NCI-H510A treated with DMSO at 0.1 percent for 48 hours (cell line): ENCODE measurements at regions not wholly inside any gene's neighbourhood (a gene's known extent, or its start where the extent isn't known, plus 50 kb on each side); places are given as distances from the start of the nearest gene placed in this dataset.

Source experiments
- DNase-seq: peaks from one replicate; lab custom pipeline; 2025; lab: John Stamatoyannopoulos, UW

- DNase-seq: no peak
Observed at GRCh38 chr18:72360634-72361033, 183.5 kb downstream of the CBLN2 start.

GRCh38 chr18:72342933-72343332 lies 201.2 kb downstream of the CBLN2 start:
- no peak for DNase-seq

- DNase-seq: no peak
Observed at GRCh38 chr18:72339976-72340375, 204.2 kb downstream of the CBLN2 start.

- no peak for DNase-seq
Observed at GRCh38 chr18:72336786-72337185, 207.4 kb downstream of the CBLN2 start.

- DNase-seq: no peak
Observed at GRCh38 chr18:72329533-72329932, 214.6 kb downstream of the CBLN2 start.

GRCh38 chr18:72325307-72325706 lies 218.8 kb downstream of the CBLN2 start:
- no peak for DNase-seq

GRCh38 chr18:72324677-72325076 lies 219.5 kb downstream of the CBLN2 start:
- no peak for DNase-seq

GRCh38 chr18:72316497-72316896 lies 227.6 kb downstream of the CBLN2 start:
- no peak for DNase-seq

- DNase-seq: no peak
Observed at GRCh38 chr18:72283148-72283925, 260.8 kb downstream of the CBLN2 start.

- DNase-seq: no peak
Observed at GRCh38 chr18:72273025-72273424, 271.1 kb downstream of the CBLN2 start.

- DNase-seq: no peak
Observed at GRCh38 chr18:72261590-72261989, 282.6 kb downstream of the CBLN2 start.

- DNase-seq: no peak
Observed at GRCh38 chr18:72246076-72246475, 298.1 kb downstream of the CBLN2 start.

- DNase-seq: no peak
Observed at GRCh38 chr18:72235422-72235821, 308.7 kb downstream of the CBLN2 start.

GRCh38 chr18:72233106-72233505 lies 311.0 kb downstream of the CBLN2 start:
- no peak for DNase-seq

- DNase-seq: no peak
Observed at GRCh38 chr18:72232644-72233043, 311.5 kb downstream of the CBLN2 start.

GRCh38 chr18:72225958-72226357 lies 318.2 kb downstream of the CBLN2 start:
- no peak for DNase-seq

GRCh38 chr18:72223733-72224132 lies 320.4 kb downstream of the CBLN2 start:
- DNase-seq: no peak

GRCh38 chr18:72208920-72209676 lies 335.0 kb downstream of the CBLN2 start:
- DNase-seq: peak; percentile 36

GRCh38 chr18:72207280-72207679 lies 336.9 kb downstream of the CBLN2 start:
- DNase-seq: peak; percentile 22

GRCh38 chr18:72206814-72207213 lies 337.3 kb downstream of the CBLN2 start:
- DNase-seq: peak; percentile 45

GRCh38 chr18:72201032-72201431 lies 343.1 kb downstream of the CBLN2 start:
- no peak for DNase-seq

GRCh38 chr18:72197591-72197990 lies 346.6 kb downstream of the CBLN2 start:
- DNase-seq: no peak

- DNase-seq: no peak
Observed at GRCh38 chr18:72194072-72194471, 350.1 kb downstream of the CBLN2 start.
